ENCODE measurements at regions not wholly inside any gene's neighbourhood (a gene's known extent, or its start where the extent isn't known, plus 50 kb on each side); places are given as distances from the start of the nearest gene placed in this dataset.

DNA sequence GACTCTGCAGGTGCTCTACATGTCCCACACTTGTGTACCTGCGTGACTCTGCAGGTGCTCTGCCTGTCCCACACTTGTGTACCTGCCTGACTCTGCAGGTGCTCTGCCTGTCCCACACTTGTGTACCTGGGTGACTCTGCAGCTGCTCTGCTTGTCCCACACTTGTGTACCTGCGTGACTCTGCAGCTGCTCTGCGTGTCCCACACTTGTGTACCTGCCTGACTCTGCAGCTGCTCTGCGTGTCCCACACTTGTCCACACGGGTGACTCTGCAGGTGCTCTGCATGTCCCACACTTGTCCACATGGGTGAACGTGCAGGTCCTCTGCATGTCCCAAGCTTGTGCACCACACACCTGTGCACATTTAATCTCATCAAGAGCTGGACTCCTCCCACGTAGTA is 576.7 kb upstream of the SALL3 start:
- no peak overlapping the region for H3K4me3 ChIP-seq (ENCODE audit: low read depth, low read length)
- TF ChIP-seq, protein P1, sequence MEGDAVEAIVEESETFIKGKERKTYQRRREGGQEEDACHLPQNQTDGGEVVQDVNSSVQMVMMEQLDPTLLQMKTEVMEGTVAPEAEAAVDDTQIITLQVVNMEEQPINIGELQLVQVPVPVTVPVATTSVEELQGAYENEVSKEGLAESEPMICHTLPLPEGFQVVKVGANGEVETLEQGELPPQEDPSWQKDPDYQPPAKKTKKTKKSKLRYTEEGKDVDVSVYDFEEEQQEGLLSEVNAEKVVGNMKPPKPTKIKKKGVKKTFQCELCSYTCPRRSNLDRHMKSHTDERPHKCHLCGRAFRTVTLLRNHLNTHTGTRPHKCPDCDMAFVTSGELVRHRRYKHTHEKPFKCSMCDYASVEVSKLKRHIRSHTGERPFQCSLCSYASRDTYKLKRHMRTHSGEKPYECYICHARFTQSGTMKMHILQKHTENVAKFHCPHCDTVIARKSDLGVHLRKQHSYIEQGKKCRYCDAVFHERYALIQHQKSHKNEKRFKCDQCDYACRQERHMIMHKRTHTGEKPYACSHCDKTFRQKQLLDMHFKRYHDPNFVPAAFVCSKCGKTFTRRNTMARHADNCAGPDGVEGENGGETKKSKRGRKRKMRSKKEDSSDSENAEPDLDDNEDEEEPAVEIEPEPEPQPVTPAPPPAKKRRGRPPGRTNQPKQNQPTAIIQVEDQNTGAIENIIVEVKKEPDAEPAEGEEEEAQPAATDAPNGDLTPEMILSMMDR (IDR thresholded peaks at IDR 0.05; ENCODE audit: borderline replicate concordance, insufficient read depth, low read depth, low read length): no peak

DNA sequence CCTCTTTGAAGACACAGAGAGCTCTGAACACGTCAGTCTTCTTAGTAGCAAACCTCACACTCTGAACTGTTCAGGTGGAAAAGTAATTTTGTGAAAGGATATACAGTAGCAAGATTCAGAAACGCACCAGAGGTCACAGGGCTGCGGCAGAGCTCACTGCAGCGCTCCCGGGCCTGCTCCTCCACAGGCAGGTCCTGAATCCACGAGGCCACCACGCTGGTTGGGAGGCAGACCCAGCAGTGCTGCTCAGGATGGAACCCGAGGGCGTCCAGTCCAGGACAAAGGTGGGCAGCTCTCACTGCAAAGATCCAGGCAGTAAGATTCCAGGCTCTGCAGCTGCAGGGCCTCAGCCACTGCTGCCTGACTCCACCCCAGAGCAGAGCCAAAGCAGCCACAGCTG is 576.2 kb upstream of the SALL3 start:
- TF ChIP-seq, protein P1 (IDR thresholded peaks at IDR 0.05; ENCODE audit: borderline replicate concordance, insufficient read depth, low read depth, low read length): no peak
- H3K4me3 ChIP-seq (ENCODE audit: low read depth, low read length): no peak overlapping the region

DNA sequence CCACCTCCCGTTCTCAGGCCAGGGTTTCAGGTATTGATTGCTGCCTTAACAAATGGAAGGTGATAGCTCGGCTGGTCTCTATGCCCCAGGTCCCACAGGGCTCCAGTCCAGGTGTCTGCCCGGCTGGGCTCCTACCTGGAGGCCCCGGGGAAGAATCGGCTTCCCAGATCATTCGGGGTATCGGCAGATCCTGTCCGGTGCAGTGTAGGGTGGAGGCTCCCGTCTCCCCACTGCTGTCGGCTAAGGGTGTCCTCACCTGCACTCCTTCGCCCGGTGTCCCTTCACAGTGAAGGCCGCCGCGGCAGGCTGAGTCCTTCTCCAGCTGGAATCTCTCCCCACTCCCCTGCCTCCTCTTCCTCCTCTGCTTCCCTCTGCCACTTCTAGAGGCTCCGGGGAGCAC is 573.9 kb upstream of the SALL3 start:
- TF ChIP-seq, protein P1 (IDR thresholded peaks at IDR 0.05; ENCODE audit: borderline replicate concordance, insufficient read depth, low read depth, low read length): no peak
- H3K4me3 ChIP-seq (ENCODE audit: low read depth, low read length): no peak overlapping the region

DNA sequence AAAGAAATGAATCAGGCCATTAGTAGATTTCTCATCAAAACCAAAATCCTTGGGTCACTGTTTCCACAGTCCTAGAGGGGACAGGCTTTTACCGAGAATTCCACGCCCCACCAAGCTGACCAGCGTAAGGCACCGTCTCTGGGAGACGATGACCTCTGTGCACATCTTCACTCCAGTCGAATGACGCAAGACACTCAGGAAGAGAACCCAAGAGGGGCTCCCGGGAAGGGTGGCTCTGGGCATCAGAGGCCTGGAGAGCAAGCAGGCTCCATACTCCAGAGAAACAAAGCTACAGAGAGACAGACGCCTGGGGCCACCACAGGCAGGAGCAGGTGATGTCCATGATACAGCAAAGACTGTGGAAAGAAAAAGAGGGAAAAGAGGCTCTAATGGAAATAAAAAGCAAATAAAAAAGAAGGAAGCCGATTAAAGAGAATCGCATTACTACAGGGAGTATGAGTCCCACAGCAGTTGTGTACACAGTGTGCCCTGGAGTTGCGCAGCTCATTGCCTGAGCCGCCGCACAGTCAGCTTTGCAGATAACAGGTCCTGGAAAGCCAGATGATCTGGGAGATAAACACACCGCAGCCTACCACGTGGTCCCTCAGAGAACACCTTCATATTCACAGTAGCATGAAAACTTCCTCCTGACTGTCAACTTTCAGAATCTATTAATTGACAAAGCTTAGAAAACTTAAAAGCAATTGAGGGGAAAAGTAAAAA is 572.7 kb upstream of the SALL3 start:
- no peak overlapping the region for H3K4me3 ChIP-seq (ENCODE audit: low read depth, low read length)
- TF ChIP-seq, protein P1 (IDR thresholded peaks at IDR 0.05; ENCODE audit: borderline replicate concordance, insufficient read depth, low read depth, low read length): no peak

GRCh38 chr18:78407466-78407844 is 572.2 kb upstream of the SALL3 start:
- H3K4me3 ChIP-seq (ENCODE audit: low read depth, low read length): no peak overlapping the region
- TF ChIP-seq, protein P1 (IDR thresholded peaks at IDR 0.05; ENCODE audit: borderline replicate concordance, insufficient read depth, low read depth, low read length): no peak

DNA sequence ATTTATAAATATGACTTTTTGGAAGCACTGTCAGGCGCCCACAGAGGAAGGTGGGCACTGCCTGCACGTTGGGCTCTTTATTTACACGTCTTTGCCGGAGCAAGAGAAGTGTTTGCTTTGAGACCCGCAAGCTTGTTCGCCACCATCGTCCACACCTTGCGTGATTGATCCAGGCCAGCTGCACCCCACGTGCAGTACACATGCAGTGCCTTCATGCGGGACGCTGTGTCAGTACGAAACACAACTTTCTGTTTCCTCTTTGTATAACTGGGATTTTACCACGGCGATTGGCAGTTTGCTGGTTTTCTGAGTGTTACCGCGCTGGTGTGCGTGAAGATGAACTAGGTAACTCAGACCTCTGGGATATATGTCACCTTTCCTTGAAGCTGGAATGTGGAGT is 571.0 kb upstream of the SALL3 start:
- TF ChIP-seq, protein P1 (IDR thresholded peaks at IDR 0.05; ENCODE audit: borderline replicate concordance, insufficient read depth, low read depth, low read length): no peak

DNA sequence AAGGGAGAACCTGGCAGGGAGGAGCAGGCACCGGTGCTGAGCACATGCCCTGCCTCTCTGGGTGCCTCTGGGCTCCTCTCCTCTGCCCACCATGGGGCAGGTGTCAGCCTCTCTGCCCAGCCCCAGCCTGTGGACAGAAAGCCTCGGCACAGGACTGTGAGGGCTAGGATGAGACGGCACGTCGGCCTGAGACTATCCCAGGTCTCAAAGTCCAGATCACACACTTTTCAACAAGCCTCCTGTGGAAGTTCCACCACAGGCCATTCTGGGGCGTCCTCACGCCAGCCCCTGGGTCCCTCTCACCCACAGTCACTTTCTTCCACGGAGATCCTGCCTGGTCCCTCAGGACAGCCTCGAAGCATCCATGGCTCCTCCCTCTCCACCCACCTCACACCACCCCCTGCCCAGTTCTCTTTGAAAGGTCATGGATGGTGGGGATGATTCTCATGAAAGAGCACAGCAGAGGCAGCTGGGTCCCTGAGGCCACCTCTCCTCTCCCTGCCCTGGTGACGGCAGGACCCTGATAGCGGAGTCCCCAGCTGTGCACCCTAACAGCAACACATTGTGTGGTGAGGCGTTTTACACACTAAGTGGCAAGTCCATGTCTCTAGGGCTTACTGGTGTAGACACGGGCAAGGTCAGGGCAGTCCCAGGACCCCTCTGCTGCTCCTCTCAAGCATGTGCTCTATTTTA is 569.4 kb upstream of the SALL3 start:
- TF ChIP-seq, protein P1 (IDR thresholded peaks at IDR 0.05; ENCODE audit: borderline replicate concordance, insufficient read depth, low read depth, low read length): no peak
- no peak overlapping the region for H3K4me3 ChIP-seq (ENCODE audit: low read depth, low read length)

More for the DNA sequence above, 571.0 kb upstream of the SALL3 start:
- no peak overlapping the region for H3K4me3 ChIP-seq (ENCODE audit: low read depth, low read length)
